Sigmoid colon (tissue), 4 donors: ENCODE measurements at regions not wholly inside any gene's neighbourhood (a gene's known extent, or its start where the extent isn't known, plus 50 kb on each side); places are given as distances from the start of the nearest gene placed in this dataset.

Source experiments
- EP300 ChIP-seq, 4 donors: sonication (generic); formaldehyde crosslinking; IDR thresholded peaks; one replicate each; pipeline ENCODE4 v1.6.1; 2017; ENCODE audit warnings: antibody characterized with exemption in 4 of 4
- POLR2A ChIP-seq, 2 donors: fragments of 450-650 bp; IDR thresholded peaks; one replicate each; pipeline ENCODE4 v1.6.1; 2016; ENCODE audit warnings: antibody characterized with exemption in 2 of 2, mild to moderate bottlenecking in 2 of 2, moderate library complexity in 2 of 2
- POLR2AphosphoS5 ChIP-seq, 4 donors: sonication (generic); formaldehyde crosslinking; IDR thresholded peaks; one replicate each; pipeline ENCODE4 v1.6.1; 2017; ENCODE audit warnings: antibody characterized with exemption in 4 of 4
- TF ChIP-seq, protein P1 (sequence below), 4 experiments: fragments of 450-650 bp in 3 of 4; fragments of 200-600 bp in 1 of 4; IDR thresholded peaks; one replicate each; pipeline ENCODE4 v1.5.1; 2016 to 2019; ENCODE audit warnings: antibody characterized with exemption in 4 of 4, mild to moderate bottlenecking in 3 of 4, moderate library complexity in 2 of 4

DNA sequence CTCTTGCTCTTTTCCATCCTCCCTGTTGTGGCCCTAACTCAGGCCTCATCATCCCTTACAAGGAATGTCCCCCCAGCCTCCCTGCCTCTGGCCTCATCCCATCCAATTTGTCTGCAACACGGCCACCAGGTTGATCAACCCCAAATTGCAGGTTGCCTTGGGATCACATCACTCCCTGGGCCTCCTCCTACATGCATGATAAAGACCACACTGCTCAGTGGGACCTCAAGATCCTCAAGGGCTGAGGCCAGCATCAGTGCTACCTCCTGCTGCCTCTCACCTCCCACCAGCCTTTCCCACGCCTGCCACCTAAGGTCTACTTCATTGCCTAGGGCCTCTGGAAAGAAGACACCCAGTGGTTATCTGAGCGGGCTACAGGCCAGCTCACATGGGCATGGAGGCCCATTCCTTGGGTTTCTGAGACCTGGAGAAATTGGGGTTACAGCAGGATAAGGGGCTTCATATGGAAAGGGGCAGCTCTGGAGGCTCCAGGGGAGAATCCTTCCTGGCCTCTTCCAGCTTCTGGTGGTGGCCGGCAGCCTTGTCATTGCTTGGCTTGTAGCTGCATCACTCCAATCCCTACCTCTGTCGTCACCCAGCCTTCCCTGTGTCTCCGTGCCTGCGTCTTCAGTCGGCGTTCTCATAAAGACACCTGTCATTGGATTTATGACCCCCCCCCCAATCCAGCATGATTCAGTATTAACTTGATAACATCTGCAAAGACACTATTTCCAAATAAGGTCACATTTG lies 60.5 kb downstream of the KLHDC7A start:
- TF ChIP-seq, protein P1, sequence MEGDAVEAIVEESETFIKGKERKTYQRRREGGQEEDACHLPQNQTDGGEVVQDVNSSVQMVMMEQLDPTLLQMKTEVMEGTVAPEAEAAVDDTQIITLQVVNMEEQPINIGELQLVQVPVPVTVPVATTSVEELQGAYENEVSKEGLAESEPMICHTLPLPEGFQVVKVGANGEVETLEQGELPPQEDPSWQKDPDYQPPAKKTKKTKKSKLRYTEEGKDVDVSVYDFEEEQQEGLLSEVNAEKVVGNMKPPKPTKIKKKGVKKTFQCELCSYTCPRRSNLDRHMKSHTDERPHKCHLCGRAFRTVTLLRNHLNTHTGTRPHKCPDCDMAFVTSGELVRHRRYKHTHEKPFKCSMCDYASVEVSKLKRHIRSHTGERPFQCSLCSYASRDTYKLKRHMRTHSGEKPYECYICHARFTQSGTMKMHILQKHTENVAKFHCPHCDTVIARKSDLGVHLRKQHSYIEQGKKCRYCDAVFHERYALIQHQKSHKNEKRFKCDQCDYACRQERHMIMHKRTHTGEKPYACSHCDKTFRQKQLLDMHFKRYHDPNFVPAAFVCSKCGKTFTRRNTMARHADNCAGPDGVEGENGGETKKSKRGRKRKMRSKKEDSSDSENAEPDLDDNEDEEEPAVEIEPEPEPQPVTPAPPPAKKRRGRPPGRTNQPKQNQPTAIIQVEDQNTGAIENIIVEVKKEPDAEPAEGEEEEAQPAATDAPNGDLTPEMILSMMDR (IDR thresholded peaks at IDR 0.05) = no peak
- TF ChIP-seq POLR2A (IDR thresholded peaks at IDR 0.05) (no peak), POLR2AphosphoS5 (IDR thresholded peaks at IDR 0.05) (no peak), EP300 (IDR thresholded peaks at IDR 0.05) (no peak)
